HCEC 1CT (cell line): ENCODE measurements at regions not wholly inside any gene's neighbourhood (a gene's known extent, or its start where the extent isn't known, plus 50 kb on each side); places are given as distances from the start of the nearest gene placed in this dataset.
"Not testable (repeated sequence)": the region's sequence is repeated elsewhere in the genome, so short reads cannot be mapped to it uniquely, and the experiment has no call there.

Experiments used
- DNase-seq: peaks from one replicate; pipeline ENCODE4 v3.0.0-alpha.2; 2017

DNA sequence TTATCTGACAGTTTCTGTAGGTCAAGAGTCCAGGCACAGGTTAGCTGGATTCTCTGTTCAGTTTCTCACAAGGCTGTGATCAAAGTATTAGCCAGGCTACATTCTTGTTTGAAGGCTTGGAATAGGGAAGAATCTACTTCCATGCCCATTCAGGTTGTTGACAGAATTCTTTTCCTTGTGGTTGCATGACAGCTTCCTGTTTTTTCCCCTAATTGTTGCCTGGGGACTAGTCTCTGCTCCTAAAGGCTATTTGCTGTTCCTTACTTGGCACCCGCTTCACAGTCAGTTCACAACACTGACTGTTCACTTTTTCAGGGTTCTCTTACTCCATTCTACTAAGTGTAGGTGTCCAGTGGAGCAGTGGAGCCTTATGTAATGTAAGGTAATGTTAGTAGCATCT lies 115.4 kb upstream of the GBE1 start:
- DNase-seq, result no peak

DNA sequence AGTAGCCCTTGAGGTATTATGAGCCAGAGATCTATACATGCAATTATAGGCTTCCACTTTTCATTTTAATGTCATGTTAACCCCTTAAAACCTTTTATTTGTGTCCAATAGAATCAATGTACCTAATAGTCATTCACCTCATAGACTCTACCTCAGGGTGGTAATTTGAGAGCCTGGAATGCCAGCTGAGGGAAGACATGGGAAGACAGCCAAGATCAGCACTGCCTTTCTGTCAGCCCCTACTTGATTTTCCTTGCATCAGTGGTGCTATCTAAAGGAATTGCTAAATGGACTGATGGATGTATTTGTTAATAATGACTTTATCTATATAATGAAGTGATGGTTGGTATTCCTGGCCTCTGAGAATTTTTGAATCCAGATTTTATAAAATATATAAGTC lies 113.3 kb upstream of the GBE1 start:
- DNase-seq, result no peak

DNA sequence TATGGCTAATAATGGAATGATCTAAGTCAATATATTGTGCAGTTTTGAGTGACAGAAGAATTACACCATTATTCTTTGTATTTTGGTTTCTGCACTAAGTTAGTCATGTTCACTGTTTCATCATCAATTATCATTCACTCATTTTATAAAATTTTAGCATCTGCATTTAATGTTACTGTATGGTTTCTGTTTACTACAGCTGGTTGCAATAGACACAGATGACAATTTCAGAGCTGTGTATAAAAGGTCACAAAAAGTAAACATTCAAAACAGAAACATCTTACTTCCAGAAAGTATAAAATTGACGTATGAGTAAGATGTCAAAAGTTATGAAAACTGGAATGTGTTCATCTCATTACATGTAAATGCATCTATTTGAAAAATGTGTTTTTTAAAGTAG lies 111.1 kb upstream of the GBE1 start:
- DNase-seq, result no peak

DNA sequence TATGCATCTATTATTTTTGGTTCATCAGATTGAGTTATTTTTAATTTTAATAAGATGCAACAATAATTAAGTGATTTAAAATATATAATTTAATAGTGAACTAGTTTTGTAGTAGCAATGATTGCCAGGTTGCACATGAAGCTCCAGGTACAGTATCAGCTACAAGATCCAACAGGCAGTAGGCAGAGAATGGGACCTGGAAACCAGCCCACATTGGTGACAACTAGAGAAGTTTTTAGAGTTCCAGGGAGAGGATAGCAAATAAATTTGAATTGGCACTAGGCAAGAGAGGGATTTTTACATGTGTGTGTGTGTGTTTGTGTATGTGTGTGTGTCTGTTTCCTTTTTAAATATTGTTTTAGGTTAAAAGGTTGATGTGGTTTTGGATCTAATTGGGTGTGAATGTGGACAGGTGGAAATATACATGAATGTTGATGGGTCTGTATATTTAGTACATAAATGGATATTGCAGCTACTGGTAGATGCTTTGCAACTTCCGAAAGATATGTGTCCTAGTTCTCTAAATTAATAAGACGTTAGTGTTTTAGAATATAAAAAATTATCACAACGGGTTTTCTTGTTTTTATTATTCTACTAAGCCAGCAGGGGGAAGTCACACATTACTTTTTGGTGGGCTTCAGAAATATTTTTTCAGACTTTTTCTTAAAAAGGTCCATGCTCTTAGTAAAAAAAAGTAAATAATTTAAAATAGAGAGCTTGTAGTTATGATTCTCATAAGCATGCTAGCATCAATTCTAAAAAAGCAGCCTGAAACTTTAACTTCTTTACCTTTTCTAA lies 110.1 kb upstream of the GBE1 start:
- no peak for DNase-seq

DNA sequence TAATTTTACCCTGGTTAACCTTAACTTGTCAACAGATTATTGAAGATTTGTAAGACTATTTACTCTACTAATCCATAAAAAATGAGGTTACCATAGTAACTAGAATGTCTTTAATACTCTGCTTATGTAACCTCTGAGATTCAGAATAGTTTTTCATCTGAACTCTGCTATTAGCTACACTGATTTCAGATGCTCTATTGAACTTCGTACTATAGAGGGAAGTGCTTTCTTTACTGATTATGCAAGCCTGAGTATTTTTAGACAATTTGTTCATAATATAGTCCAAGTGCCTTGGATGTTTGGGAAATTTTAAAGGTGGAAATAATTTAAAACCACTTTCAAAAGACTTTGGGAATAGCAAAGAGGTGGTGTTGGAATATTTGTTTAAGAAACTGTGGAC lies 107.9 kb upstream of the GBE1 start:
- no peak for DNase-seq

DNA sequence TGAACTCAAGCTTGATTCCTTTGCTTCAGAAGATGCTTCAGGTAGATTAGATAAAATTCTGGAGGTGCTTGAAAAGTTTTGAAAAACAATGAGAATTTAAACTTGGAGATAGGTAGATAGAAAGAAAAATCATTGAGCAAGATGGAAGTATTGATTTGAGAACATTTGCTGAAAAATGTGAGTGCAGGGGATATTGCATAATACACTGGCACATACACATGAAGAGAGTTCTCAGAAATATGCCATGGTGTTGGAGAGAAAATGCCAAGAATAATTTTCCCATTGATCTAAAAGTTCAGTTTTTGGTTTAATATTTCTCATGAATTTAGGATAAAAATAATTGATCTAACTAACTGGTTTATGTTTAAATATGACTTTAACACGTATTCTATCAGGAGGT lies 107.2 kb upstream of the GBE1 start:
- DNase-seq, result no peak

DNA sequence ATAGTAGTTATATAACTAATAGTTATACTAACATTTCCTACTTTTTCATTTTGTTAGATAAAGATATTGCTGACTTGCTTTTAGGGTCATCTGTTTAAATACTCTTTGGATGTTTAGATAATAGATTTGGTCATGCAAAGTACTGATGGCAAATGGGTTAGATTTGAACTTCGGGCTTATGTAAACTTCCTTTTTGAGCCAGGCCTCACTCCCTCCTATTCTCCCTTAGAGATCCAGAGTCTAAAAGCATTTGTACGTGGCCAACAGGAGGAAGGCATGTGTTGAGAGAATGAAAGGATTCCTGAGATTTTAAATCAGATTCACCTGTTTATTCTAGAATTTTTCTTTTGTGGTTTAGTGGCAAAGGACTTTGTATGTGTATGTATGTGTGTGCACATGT lies 106.4 kb upstream of the GBE1 start:
- no peak for DNase-seq

DNA sequence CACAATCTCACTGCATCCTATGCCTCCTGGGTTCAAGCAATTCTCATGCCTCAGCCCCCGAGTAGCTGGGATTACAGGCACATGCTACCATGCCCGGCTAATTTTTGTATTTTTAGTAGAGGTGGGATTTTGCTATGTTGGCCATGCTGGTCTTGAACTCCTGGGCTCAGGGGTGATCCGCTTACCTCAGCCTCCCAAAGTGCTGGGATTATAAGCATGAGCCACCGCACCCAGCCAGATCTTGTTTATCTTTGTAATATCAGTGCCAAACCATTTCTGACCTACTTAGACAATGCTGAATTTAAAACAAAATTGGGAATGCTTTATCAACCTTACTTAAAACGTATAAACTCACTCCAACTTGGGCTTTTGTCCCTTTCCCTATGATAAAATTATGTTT lies 103.7 kb upstream of the GBE1 start:
- DNase-seq, result not testable (repeated sequence)

DNA sequence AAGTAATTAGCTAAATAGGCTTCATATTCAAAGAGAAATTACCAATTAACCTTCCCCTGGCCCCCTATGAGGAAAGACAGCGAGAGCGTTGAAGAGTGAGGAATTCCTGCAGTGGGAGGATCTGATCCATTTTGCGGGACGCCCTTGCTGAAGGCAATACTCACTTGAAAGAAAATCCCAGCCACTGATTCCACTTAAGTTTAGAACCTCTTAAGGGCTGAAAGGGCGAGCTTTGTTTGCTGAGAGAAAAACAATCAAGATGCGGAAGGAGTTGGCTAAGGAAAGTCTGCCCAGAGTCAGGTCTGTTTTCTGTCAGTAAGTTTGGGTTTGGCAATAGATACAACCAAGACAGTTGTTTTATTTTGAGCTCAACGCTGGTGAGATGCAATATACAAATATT lies 102.8 kb upstream of the GBE1 start:
- DNase-seq, result no peak

DNA sequence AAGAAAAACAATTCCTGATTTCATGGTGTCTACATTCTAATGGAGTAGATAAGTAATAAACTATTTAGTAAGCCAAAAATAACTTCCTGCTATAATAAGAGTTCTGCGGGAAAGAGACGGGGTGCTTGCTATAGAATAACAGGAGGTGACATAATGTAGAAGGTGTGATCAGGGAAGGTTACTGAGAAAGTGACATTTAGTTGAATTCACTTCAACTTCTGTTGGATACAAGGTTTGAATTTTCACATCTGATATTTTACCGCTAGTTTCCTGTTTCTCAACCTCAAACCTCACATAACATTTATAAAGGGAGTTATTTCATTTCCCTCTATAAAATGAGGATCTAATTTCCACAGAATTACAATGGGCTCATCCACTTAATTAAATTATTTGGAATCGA lies 102.3 kb upstream of the GBE1 start:
- DNase-seq, result no peak

DNA sequence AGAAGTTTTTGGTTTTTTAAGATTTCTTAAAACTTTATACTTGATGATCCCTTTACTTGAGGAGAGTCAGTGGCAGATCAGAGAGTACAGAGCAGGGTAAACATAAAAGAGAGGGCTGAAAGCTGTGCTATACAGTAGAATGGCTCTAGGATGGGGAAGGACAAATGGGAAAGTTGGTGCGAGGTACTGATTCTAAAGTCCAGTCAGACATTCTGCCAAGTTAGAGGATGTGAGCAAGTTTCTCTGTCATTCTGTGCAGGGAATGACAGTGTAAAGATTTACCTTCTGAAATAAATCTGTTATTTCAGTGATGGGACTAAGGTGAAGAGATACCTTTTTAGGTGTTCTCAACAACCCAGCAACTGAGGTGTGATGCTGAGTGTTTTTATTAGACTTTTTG lies 100.1 kb upstream of the GBE1 start:
- no peak for DNase-seq

DNA sequence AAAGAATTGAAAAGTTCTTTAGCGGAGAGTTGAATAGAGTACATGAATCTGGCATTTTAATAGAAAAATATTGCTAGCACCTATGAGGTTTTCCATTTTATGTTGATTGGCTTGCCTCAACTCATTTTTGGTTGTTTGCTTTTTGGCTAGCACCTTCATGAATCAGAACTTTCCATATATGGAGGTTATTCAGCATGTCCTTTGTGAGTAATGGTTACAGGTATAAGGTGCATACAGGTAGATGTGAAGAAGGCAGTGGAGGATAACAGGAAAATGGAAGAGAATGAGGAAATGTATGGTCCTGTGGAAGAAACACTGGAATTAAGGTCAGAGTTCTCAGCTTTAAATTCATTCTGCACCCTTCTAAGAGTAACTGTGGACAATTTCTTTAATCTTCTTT lies 98.1 kb upstream of the GBE1 start:
- DNase-seq, result no peak

DNA sequence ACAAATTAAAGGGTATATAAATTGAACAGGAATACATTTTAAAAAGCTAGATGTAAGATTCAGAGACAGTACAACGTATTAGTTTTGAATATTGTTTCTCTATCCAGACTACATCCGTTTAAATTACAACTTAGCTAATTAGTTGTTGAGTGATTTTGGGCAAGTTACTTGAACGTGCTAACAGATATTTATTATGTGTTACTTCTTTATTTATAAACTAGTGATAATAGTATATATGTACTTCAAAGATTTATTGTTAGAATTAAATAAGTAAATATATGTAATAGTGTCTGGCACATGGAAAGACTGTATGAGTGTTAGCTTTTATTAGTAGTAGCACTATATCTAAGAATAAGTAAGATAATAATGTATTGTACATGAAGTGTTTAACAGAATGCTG lies 92.0 kb upstream of the GBE1 start:
- no peak for DNase-seq

DNA sequence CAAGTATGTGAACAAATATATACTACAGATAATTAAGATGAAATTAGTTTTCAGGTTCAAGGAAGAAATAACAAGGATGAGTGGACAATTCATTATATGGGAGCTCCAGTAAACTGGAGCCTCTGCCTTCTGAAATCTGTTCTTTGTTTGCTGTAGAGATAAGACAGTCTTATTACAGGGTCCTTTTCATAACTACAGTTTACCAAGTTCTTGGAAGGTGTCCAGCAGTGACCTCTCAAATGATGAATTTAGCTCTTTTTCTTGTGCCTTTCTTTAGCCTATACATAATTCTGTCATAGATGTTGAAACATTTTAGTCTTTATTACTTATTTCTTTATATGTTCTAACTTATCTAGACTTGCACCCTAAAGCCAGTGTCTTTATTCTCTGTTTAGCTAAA lies 89.7 kb upstream of the GBE1 start:
- no peak for DNase-seq

DNA sequence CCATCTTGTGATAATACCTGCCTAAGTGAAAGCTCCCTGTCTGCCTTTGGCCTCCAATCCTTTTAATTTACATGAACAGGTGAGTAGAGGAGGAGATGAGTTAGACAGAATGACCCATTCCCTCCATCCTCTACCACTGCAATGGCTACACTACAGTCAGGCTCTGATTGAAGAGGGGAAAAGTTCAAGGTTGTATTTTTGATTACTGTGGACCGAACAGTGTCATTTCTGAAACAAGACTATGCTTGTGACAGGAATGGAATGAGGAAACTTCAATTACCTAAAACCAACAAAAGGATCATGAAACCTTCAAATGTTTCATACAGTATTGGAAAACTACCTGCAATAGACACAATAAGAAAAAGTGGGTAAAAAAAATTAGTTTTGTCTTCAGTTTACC lies 85.5 kb upstream of the GBE1 start:
- DNase-seq, result no peak

DNA sequence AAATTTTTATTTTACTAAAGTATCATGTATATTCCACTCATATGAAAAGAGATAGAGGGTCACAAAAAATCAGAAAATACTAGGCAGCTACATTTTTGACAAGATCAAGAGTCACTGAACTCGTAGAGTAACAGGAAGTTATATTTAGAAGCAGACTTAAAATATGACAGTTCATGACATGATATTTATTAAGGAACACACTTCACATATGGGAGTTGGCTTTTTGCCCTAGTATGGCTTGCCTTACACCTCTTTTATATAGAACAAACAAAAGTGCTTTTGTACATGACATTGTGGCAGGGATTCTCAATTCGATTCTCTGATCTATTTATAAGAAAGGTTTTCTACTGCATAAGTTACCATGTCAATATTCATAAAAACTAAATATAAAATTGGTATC lies 80.1 kb upstream of the GBE1 start:
- DNase-seq, result no peak

DNA sequence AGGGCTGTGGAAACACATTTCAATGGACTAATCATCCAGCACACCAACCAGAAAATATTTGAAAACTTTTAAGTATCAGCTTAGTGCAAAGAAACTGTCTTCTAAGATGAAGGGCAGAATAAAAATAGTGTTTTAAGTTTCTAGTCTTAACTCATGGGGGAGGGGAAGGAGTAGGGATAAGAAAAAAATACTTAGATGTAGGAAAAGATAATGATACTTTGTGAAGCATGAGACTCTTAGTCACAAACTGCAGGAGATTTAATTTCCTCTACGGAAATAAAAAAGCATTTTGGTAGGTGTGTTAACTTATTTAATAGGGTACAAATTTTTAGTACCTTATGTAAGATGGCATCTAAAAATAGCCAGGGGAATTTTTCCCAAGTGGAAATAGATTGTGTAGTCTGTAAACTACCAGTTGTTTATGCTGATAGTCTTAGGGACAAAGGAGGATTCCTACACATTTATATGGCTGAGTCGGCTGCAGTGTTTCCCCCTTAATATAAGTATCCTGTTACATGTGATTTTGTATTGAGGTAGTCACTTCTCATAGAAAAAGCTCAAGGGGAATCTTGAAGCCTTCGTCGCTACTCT lies 78.2 kb upstream of the GBE1 start:
- DNase-seq, result no peak

DNA sequence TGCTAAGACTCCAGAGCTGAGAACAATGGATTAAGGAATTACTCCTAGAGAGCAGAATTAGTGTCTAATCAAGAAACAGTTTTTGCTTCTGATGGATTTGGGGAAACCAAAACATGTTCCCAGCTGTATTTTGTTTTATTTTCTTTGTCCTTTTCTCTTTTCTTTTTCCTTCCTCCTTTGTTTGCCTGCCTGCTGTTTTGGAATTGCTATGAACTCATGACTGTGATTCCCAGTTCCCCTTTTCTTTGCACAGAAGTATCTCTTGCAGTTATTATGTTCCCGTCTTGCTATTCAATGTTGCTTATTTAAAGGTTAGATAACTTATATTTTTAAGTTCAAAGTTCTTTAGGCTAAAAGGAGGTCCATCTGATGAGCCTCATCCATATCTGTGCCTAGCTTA lies 77.0 kb upstream of the GBE1 start:
- DNase-seq, result no peak

DNA sequence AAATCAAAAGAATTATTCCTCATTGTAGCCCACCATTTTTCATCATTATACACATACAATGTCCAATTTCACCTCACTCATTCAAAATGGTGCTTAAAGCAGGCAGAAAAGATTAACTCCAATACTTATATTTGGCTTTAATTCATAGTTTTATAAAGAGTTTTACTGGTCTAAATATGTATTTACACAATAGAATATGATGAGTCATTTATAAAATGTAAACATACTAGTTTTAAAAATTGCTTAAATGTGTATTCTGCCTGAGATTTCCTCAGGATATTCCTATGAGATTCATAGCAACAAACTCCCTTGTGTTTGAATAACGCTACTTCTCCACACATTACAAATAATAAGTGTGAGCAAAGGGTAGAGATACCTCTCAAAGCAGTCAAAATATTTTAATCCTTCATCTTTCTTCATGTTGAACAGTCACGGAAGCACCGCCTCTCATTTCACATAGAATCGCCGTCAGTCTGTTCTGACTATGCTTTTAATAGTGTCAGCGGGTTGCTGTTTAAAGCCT lies 75.7 kb upstream of the GBE1 start:
- DNase-seq, result no peak

DNA sequence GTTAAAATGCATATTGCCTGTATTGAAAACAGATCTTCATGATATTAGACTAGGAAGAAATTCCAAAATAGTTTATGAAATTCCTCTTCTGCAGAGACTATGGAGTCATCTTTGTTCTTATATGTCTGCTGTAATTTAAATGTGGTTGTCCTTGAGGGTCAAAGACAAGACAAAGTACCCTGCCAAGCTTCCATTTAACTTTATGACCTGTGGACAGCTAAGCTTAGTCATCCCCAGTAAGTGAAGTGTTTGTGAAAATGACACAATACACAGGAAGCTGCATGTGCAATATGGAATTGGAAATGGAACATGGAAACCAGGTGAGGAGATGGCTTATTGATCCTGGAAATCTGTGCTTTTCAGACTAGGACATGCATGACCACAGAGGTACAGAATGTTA lies 68.5 kb upstream of the GBE1 start:
- no peak for DNase-seq

DNA sequence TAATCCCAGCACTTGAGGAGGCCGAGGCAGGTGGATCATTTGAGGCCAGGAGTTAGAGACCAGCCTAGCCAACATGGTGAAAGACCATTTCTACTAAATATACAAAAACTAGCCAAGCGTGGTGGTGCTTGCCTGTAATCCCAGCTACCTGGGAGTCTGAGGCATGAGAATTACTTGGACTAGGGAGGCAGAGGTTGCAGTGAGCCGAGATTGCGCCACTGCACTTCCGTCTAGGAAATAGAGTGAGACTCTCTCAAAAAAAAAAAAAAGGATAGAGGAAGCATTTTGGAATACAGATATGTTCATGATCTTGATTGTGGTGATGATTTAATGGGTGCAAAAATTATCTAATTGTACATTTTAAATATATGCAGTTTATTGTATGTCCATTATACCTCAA lies 67.8 kb upstream of the GBE1 start:
- not testable (repeated sequence) for DNase-seq

DNA sequence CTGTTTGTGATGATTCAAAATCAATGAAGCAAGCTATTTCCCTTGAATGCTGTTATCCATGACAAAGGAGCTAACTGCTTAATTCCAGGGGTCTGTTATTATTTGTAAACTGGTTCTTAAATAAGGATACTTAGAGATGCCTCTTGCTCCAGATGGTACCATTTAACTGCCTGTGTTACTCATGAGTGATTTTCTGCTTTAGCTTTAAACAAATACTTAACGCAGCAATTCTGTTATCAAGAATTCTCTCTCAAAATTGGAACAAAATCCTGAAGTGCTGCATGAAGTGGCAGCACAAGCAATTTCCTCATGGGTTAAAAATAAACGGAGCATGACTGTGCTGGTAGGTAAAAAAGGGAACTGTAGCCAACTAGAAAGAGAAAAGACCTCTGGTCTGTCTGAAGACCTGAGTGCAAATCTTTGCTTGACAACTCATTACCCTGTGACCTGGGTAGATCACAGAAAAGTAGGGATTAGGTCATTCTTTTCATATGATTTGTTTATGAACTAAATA lies 62.5 kb upstream of the GBE1 start:
- DNase-seq, result no peak

DNA sequence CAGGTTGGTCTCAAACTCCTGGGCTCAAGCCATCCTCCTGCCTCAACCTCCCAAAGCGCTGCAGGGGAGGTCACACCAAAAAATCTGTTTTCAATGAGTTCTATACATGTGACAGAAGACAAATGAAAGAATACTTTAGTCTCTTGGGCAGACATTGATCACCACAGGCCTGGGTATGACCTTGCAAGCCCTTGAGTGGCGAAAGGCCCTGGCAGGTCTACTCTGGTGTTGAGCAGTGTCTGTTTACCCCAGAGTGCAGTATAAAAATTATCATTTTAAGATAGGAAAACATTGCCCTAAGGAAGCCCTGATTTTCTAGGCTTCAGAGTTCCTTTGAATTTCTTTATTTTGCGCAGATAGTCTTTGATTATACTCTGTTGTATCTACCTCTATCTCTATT lies 61.6 kb upstream of the GBE1 start:
- no peak for DNase-seq

DNA sequence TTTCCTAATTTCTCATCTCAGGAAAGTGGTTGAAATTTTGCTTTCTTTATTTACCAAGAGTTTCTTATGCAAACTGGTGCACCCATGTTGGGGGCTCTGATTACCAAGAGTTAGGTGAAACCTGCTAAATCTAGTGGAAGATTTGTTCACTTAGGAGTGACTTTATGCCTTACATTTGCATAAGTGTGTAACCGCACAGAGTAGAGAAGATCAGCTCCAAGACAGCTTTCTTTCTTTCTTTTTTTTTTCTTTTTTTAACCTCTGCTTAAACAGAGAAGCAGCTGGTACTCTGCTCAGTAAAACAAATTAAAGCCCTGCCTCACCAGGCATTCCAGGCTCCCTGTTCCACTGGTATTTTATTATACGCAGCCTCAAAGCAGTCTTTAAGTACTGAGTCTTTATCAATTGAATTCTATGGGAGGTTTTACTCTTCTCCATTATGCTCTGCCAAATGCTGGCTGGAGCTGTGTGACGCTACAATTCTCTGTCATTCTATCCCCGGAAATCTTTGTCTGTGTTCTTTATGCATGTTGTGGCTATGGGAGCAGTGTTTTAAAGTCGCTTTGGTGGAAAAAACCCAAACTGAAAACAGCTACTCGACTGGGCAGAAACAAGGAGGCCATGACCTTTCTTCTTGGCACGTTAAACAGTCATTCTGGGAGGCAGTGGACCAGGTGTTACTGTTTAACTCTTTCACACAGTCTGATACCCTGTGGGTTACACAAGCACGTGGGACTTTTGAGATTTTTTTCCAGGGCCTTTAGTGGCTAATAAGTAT lies 55.2 kb upstream of the GBE1 start:
- DNase-seq, result no peak
